K562 (cell line): ENCODE measurements at regions not wholly inside any gene's neighbourhood (a gene's known extent, or its start where the extent isn't known, plus 50 kb on each side); places are given as distances from the start of the nearest gene placed in this dataset.

Experiments
- ATAC-seq: fragments of 200-7000 bp; cut with Tn5 transposase; 3 replicates; pipeline ENCODE4 v1.9.1; 2020; ENCODE audit warnings: moderate library complexity
- BruUV-seq: library from RNA; stranded (reverse); fragments of 400-500 nt; replicated peaks from 2 replicates; lab custom pipeline; 2021; lab: Mats Ljungman, UMichigan
- CTCF ChIA-PET: fragments of 300-600 bp; formaldehyde crosslinking; extraction: SDS; loops from one replicate; lab custom pipeline; 2021; ENCODE audit warnings: low intra/inter-chr PET ratio; lab: Yijun Ruan, JAX
- POLR2A ChIA-PET: fragments of 300-600, 350-650 bp; sonication (Branson Sonifier 250); formaldehyde crosslinking; extraction: SDS; loops from one replicate; lab custom pipeline; 2021; ENCODE audit warnings: antibody characterized with exemption, inconsistent platforms; lab: Yijun Ruan, JAX
- DNase-seq, 4 experiments: peaks; one replicate each; pipeline versions ENCODE4 v3.0.0 to v3.0.0-alpha.2; 2011 to 2018; ENCODE audit warnings: low spot score in 3 of 4, mixed read lengths in 3 of 4; ENCODE audit errors: extremely low read depth in 1 of 4
- FAIRE-seq: peaks from 2 replicates; lab custom pipeline; 2011; peaks lifted over from hg19 to GRCh38; lab: Jason Lieb, UNC
- H2AFZ ChIP-seq: 2 replicates; pipeline ENCODE4 v1.6.0; 2011; ENCODE audit warnings: low read depth, low read length, control low read depth, inconsistent platforms
- H3K27ac ChIP-seq: fragments of 200-600 bp; 3 replicates; pipeline ENCODE4 v1.8.0; 2011; ENCODE audit warnings: low read depth, mild to moderate bottlenecking, control low read depth, inconsistent platforms, low read length, moderate library complexity, mixed read lengths; ENCODE audit errors: extremely low read depth
- H3K27me3 ChIP-seq, 2 experiments: fragments of 300-600 bp in 1 of 2; 2 replicates in 1 of 2; 3 replicates in 1 of 2; pipeline versions ENCODE4 v1.6.0 to v1.8.0; 2011; ENCODE audit warnings: inconsistent platforms in 2 of 2, low read length in 2 of 2, mild to moderate bottlenecking in 1 of 2, mixed read lengths in 1 of 2, moderate library complexity in 1 of 2; ENCODE audit not compliant: control insufficient read depth in 2 of 2, insufficient read depth in 2 of 2
- H3K36me3 ChIP-seq: fragments of 300-600 bp; 3 replicates; pipeline ENCODE4 v1.8.0; 2011; ENCODE audit warnings: mild to moderate bottlenecking, low read length, inconsistent platforms; ENCODE audit not compliant: control insufficient read depth, insufficient read depth
- H3K4me1 ChIP-seq, 2 experiments: fragments of 200-600 bp in 1 of 2; replicated peaks in 1 of 2; 2 replicates in 1 of 2; 3 replicates in 1 of 2; pipeline versions ENCODE4 v1.5.1 to v1.8.0; 2011; ENCODE audit warnings: inconsistent platforms in 2 of 2, low read length in 2 of 2, mild to moderate bottlenecking in 1 of 2, mixed read lengths in 1 of 2, moderate library complexity in 1 of 2; ENCODE audit not compliant: control insufficient read depth in 2 of 2, insufficient read depth in 2 of 2
- H3K4me2 ChIP-seq: 2 replicates; pipeline ENCODE4 v1.6.1; 2011; ENCODE audit warnings: low read length, control low read depth, inconsistent platforms, mixed read lengths; ENCODE audit not compliant: insufficient read depth
- H3K4me3 ChIP-seq: fragments of 200-600 bp; sonication (generic), shearing (Covaris generic); 2 replicates; pipeline ENCODE4 v1.5.1; 2016; ENCODE audit warnings: control low read depth, inconsistent platforms
- H3K79me2 ChIP-seq: fragments of 200-600 bp; 3 replicates; pipeline ENCODE4 v1.8.0; 2011; ENCODE audit warnings: low read length, inconsistent platforms; ENCODE audit not compliant: control insufficient read depth, insufficient read depth
- H3K9ac ChIP-seq, 2 experiments: 2 replicates each; pipeline versions ENCODE4 v1.6.0 to v1.6.1; 2011; ENCODE audit warnings: low read depth in 2 of 2, low read length in 2 of 2, control low read depth in 1 of 2, inconsistent platforms in 1 of 2, mild to moderate bottlenecking in 1 of 2, mixed read lengths in 1 of 2; ENCODE audit not compliant: insufficient read depth in 1 of 2
- H3K9me1 ChIP-seq: one replicate; pipeline ENCODE4 v1.6.0; 2011; ENCODE audit warnings: inconsistent platforms, mild to moderate bottlenecking, low read length, moderate library complexity; ENCODE audit not compliant: control insufficient read depth, insufficient read depth
- H3K9me3 ChIP-seq: replicated peaks from 2 replicates; pipeline ENCODE4 v1.5.1; 2011; ENCODE audit warnings: low read depth, low read length, inconsistent platforms; ENCODE audit not compliant: control insufficient read depth, insufficient read depth
- H4K20me1 ChIP-seq: replicated peaks from 2 replicates; pipeline ENCODE4 v1.6.1; 2011; ENCODE audit warnings: low read length, inconsistent platforms, mixed read lengths; ENCODE audit not compliant: control insufficient read depth, insufficient read depth
- MBD1 ChIP-seq: fragments of 250-450 bp; sonication (Bioruptor Pico); IDR thresholded peaks from 2 replicates; pipeline ENCODE4 v1.8.0; 2022; ENCODE audit warnings: inconsistent platforms
- PYGO2 ChIP-seq: fragments of 450-650 bp; IDR thresholded peaks from 2 replicates; pipeline ENCODE4 v1.6.1; 2016; ENCODE audit warnings: mild to moderate bottlenecking, missing genetic modification characterization, moderate library complexity, missing compliant biosample characterization
- ZBTB9 ChIP-seq: fragments of 450-650 bp; formaldehyde crosslinking; IDR thresholded peaks from 2 replicates; pipeline ENCODE4 v1.4.0; 2020; ENCODE audit warnings: mild to moderate bottlenecking, moderate library complexity
- ZZZ3 ChIP-seq: fragments of 450-650 bp; IDR thresholded peaks from 2 replicates; pipeline ENCODE4 v1.6.1; 2016; ENCODE audit warnings: antibody characterized with exemption, mild to moderate bottlenecking, moderate library complexity
- in situ Hi-C: fragments of 300-500 bp; cut with MboI; formaldehyde crosslinking; loops from 4 replicates; pipeline ENCODE4 v1.15.0; 2018; ENCODE audit warnings: inconsistent platforms, mixed read lengths
- intact Hi-C: fragments of 100-400 bp; cut with micrococcal nuclease; formaldehyde crosslinking; loops from 2 replicates; pipeline ENCODE4 v1.14.2; 2022

GRCh38 chr6:126927841-126928240, 190.6 kb upstream of the RSPO3 start (continued):
- TF ChIP-seq ZBTB9 (no peak), ZZZ3 (no peak)

- ChIA-PET POLR2A (no interaction called here), CTCF (no interaction called here)
- intact Hi-C loops (no loop called here), in situ Hi-C loops (no loop called here)
- DNase-seq = no peak
- Histone ChIP-seq H4K20me1 (no peaks in the 10 kb centered on the region), H3K27ac (no peak overlapping the region), H3K36me3 (no peaks in the 10 kb centered on the region), H3K4me1 (no peaks in the 10 kb centered on the region), H3K27me3 (no peaks in the 10 kb centered on the region), H3K4me2 (no peak overlapping the region), H3K9ac (no peak overlapping the region), H3K4me3 (no peak overlapping the region), H2AFZ (no peak overlapping the region), H3K9me3 (0 out of 2 replicates have a peak, but pooled peaks cover 2% of the 10 kb centered on the region), H3K9me1 (no peaks in the 10 kb centered on the region), H3K79me2 (no peaks in the 10 kb centered on the region)
- no peak for FAIRE-seq
- ATAC-seq = no peak
- no peak for TF ChIP-seq PYGO2 (tag)
- TF ChIP-seq MBD1 = no peak
- no TSS peak for BruUV-seq
Measured at GRCh38 chr6:126937426-126937825, 181.0 kb upstream of the RSPO3 start.
